ENCODE measurements at regions not wholly inside any gene's neighbourhood (a gene's known extent, or its start where the extent isn't known, plus 50 kb on each side); places are given as distances from the start of the nearest gene placed in this dataset.
A peak's percentile ranks its signal among the peaks of the same experiment; 100 is the strongest.

- Mint-ChIP-seq H3K27ac (no peak overlapping the region), H3K36me3 (no peaks in the 10 kb centered on the region), H3K27me3 (peaks cover 15 to 47% of the 10 kb centered on the region in 2 donors), H3K4me1 (no peaks in the 10 kb centered on the region), H3K4me3 (no peak overlapping the region), H3K9me3 (no peaks in the 10 kb centered on the region)
- ChIA-PET CTCF (interaction anchor here (1.1 kb wide), 1 partner anchor 10 kb away, joined by 3 read pairs; no protein-coding TSS in a partner anchor), POLR2A (no interaction called here)
- Histone ChIP-seq H3K9me3 (ENCODE audit: low read length) (no peaks in the 10 kb centered on the region), H3K27me3 (ENCODE audit: insufficient read depth, low read length, poor library complexity, severe bottlenecking) (no peaks in the 10 kb centered on the region), H3K4me1 (ENCODE audit: insufficient read depth, low read length) (no peaks in the 10 kb centered on the region), H3K36me3 (ENCODE audit: insufficient read depth, low read length) (no peaks in the 10 kb centered on the region), H3K4me3 (ENCODE audit: low read length) (no peak overlapping the region), H3K27ac (ENCODE audit: low read depth, low read length) (no peak overlapping the region)
- no peak for DNase-seq
Observed at GRCh38 chr7:35528381-35528977, 166.5 kb downstream of the HERPUD2 start.

- Mint-ChIP-seq H3K4me1 (no peaks in the 10 kb centered on the region), H3K4me3 (no peak overlapping the region), H3K27me3 (peaks cover 15 to 46% of the 10 kb centered on the region in 2 donors), H3K9me3 (no peaks in the 10 kb centered on the region), H3K27ac (no peak overlapping the region), H3K36me3 (no peaks in the 10 kb centered on the region)
- H3K4me1 ChIP-seq (ENCODE audit: insufficient read depth, low read length), result no peaks in the 10 kb centered on the region
- H3K9me3 ChIP-seq (ENCODE audit: low read length), result no peaks in the 10 kb centered on the region
- ChIA-PET POLR2A (no interaction called here), CTCF (no interaction called here)
- no peak for DNase-seq
- no peaks in the 10 kb centered on the region for H3K27me3 ChIP-seq (ENCODE audit: insufficient read depth, low read length, poor library complexity, severe bottlenecking)
- H3K36me3 ChIP-seq (ENCODE audit: insufficient read depth, low read length), result no peaks in the 10 kb centered on the region
- no peak overlapping the region for H3K27ac ChIP-seq (ENCODE audit: low read depth, low read length)
- H3K4me3 ChIP-seq (ENCODE audit: low read length), result no peak overlapping the region
Observed at GRCh38 chr7:35526645-35527044, 168.3 kb downstream of the HERPUD2 start.

GRCh38 chr7:35524112-35524804, 170.7 kb downstream of the HERPUD2 start:
- ChIA-PET POLR2A (no interaction called here), CTCF (no interaction called here)

GRCh38 chr7:35523292-35523691, 171.6 kb downstream of the HERPUD2 start:
- Mint-ChIP-seq H3K36me3 (no peaks in the 10 kb centered on the region), H3K27ac (peak overlapping the region in 1 of 8 donors; percentile 11), H3K4me3 (no peak overlapping the region), H3K4me1 (no peaks in the 10 kb centered on the region), H3K9me3 (no peaks in the 10 kb centered on the region), H3K27me3 (peaks cover 10 to 43% of the 10 kb centered on the region in 2 donors)
- ChIA-PET CTCF (no interaction called here), POLR2A (no interaction called here)
- Histone ChIP-seq H3K27ac (ENCODE audit: low read depth, low read length) (no peak overlapping the region), H3K4me1 (ENCODE audit: insufficient read depth, low read length) (no peaks in the 10 kb centered on the region), H3K27me3 (ENCODE audit: insufficient read depth, low read length, poor library complexity, severe bottlenecking) (no peaks in the 10 kb centered on the region), H3K4me3 (ENCODE audit: low read length) (no peak overlapping the region), H3K9me3 (ENCODE audit: low read length) (no peaks in the 10 kb centered on the region), H3K36me3 (ENCODE audit: insufficient read depth, low read length) (no peaks in the 10 kb centered on the region)
- DNase-seq, result no peak

More at GRCh38 chr7:35524112-35524804, 170.7 kb downstream of the HERPUD2 start:
- DNase-seq, result no peak
- H3K27ac ChIP-seq (ENCODE audit: low read depth, low read length), result no peak overlapping the region
- Mint-ChIP-seq H3K36me3 (no peaks in the 10 kb centered on the region), H3K9me3 (no peaks in the 10 kb centered on the region), H3K27ac (no peak overlapping the region), H3K4me3 (no peak overlapping the region), H3K4me1 (no peaks in the 10 kb centered on the region), H3K27me3 (peaks cover 13 to 50% of the 10 kb centered on the region in 2 donors)
- no peak overlapping the region for H3K4me3 ChIP-seq (ENCODE audit: low read length)
- no peaks in the 10 kb centered on the region for H3K4me1 ChIP-seq (ENCODE audit: insufficient read depth, low read length)
- no peaks in the 10 kb centered on the region for H3K9me3 ChIP-seq (ENCODE audit: low read length)
- no peaks in the 10 kb centered on the region for H3K27me3 ChIP-seq (ENCODE audit: insufficient read depth, low read length, poor library complexity, severe bottlenecking)
- H3K36me3 ChIP-seq (ENCODE audit: insufficient read depth, low read length), result no peaks in the 10 kb centered on the region

- H3K4me3 ChIP-seq (ENCODE audit: low read length), result no peak overlapping the region
- no peak overlapping the region for H3K27ac ChIP-seq (ENCODE audit: low read depth, low read length)
- H3K36me3 ChIP-seq (ENCODE audit: insufficient read depth, low read length), result no peaks in the 10 kb centered on the region
- Mint-ChIP-seq H3K4me3 (no peak overlapping the region), H3K27me3 (peaks cover 11 to 37% of the 10 kb centered on the region in 2 donors), H3K36me3 (no peaks in the 10 kb centered on the region), H3K27ac (no peak overlapping the region), H3K4me1 (no peaks in the 10 kb centered on the region), H3K9me3 (no peaks in the 10 kb centered on the region)
- H3K4me1 ChIP-seq (ENCODE audit: insufficient read depth, low read length), result no peaks in the 10 kb centered on the region
- ChIA-PET CTCF (no interaction called here), POLR2A (no interaction called here)
- no peak for DNase-seq
- H3K27me3 ChIP-seq (ENCODE audit: insufficient read depth, low read length, poor library complexity, severe bottlenecking), result no peaks in the 10 kb centered on the region
- H3K9me3 ChIP-seq (ENCODE audit: low read length), result no peaks in the 10 kb centered on the region
Observed at GRCh38 chr7:35522697-35523096, 172.2 kb downstream of the HERPUD2 start.

- Mint-ChIP-seq H3K27me3 (peaks cover 9 to 29% of the 10 kb centered on the region in 2 donors), H3K27ac (no peak overlapping the region), H3K4me1 (no peaks in the 10 kb centered on the region), H3K36me3 (no peaks in the 10 kb centered on the region), H3K9me3 (no peaks in the 10 kb centered on the region), H3K4me3 (no peak overlapping the region)
- Histone ChIP-seq H3K9me3 (ENCODE audit: low read length) (no peaks in the 10 kb centered on the region), H3K27me3 (ENCODE audit: insufficient read depth, low read length, poor library complexity, severe bottlenecking) (no peaks in the 10 kb centered on the region), H3K36me3 (ENCODE audit: insufficient read depth, low read length) (no peaks in the 10 kb centered on the region), H3K4me3 (ENCODE audit: low read length) (no peak overlapping the region), H3K27ac (ENCODE audit: low read depth, low read length) (no peak overlapping the region), H3K4me1 (ENCODE audit: insufficient read depth, low read length) (no peaks in the 10 kb centered on the region)
- ChIA-PET POLR2A (no interaction called here), CTCF (no interaction called here)
- no peak for DNase-seq
Observed at GRCh38 chr7:35521941-35522340, 173.0 kb downstream of the HERPUD2 start.

GRCh38 chr7:35520810-35521625, 173.9 kb downstream of the HERPUD2 start:
- no peak overlapping the region for H3K4me3 ChIP-seq (ENCODE audit: low read length)
- H3K27me3 Mint-ChIP-seq, result peaks cover 5 to 22% of the 10 kb centered on the region in 2 donors
- ChIA-PET POLR2A (no interaction called here), CTCF (interaction anchor here (1.2 to 2.2 kb wide), 4 partner anchors 10 to 798 kb away, joined by 3 to 17 read pairs (median 8); no protein-coding TSS in a partner anchor)
- no peaks in the 10 kb centered on the region for H3K4me1 Mint-ChIP-seq
- H3K4me1 ChIP-seq (ENCODE audit: insufficient read depth, low read length), result no peaks in the 10 kb centered on the region
- H3K9me3 Mint-ChIP-seq, result no peaks in the 10 kb centered on the region
- H3K27ac ChIP-seq (ENCODE audit: low read depth, low read length), result no peak overlapping the region
- H3K27me3 ChIP-seq (ENCODE audit: insufficient read depth, low read length, poor library complexity, severe bottlenecking), result no peaks in the 10 kb centered on the region
- no peak overlapping the region for H3K4me3 Mint-ChIP-seq
- H3K27ac Mint-ChIP-seq, result no peak overlapping the region
- no peaks in the 10 kb centered on the region for H3K36me3 ChIP-seq (ENCODE audit: insufficient read depth, low read length)
- no peaks in the 10 kb centered on the region for H3K36me3 Mint-ChIP-seq
- no peak for DNase-seq
- H3K9me3 ChIP-seq (ENCODE audit: low read length), result no peaks in the 10 kb centered on the region
